ENCODE measurements at regions not wholly inside any gene's neighbourhood (a gene's known extent, or its start where the extent isn't known, plus 50 kb on each side); places are given as distances from the start of the nearest gene placed in this dataset.

DNA sequence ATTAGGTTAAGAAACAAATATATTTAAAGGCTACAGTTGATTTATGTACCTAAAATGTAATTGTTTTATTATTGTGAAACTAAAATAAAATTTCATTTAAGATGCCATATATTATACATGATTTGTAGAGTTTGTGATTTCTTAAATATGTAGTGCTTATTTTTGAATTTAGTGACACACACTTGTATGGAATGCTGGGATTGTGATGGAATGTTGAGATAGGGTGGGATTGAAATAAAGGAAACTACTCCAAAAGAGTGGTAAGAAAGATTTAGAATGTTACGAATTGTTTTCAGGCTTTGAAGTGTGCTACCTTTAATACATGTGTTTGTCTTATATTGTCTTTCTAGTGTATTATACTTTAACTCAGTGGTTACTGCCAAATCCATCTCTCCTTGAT, 330.3 kb upstream of the PITX2 start:
- TF ChIP-seq, protein P1, sequence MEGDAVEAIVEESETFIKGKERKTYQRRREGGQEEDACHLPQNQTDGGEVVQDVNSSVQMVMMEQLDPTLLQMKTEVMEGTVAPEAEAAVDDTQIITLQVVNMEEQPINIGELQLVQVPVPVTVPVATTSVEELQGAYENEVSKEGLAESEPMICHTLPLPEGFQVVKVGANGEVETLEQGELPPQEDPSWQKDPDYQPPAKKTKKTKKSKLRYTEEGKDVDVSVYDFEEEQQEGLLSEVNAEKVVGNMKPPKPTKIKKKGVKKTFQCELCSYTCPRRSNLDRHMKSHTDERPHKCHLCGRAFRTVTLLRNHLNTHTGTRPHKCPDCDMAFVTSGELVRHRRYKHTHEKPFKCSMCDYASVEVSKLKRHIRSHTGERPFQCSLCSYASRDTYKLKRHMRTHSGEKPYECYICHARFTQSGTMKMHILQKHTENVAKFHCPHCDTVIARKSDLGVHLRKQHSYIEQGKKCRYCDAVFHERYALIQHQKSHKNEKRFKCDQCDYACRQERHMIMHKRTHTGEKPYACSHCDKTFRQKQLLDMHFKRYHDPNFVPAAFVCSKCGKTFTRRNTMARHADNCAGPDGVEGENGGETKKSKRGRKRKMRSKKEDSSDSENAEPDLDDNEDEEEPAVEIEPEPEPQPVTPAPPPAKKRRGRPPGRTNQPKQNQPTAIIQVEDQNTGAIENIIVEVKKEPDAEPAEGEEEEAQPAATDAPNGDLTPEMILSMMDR (conservative IDR thresholded peaks at IDR 0.05 in 1 of 2, IDR thresholded peaks at IDR 0.05 in 1 of 2; ENCODE audit: extremely low read depth in 1 of 2, insufficient read depth in 1 of 2, low read depth in 1 of 2, low read length in 2 of 2), result no peak
- no peak for TF ChIP-seq EZH2 (IDR thresholded peaks at IDR 0.05; ENCODE audit: borderline replicate concordance, low read length)

Measured in mammary epithelial cell (primary cell).